ENCODE measurements at regions not wholly inside any gene's neighbourhood (a gene's known extent, or its start where the extent isn't known, plus 50 kb on each side); places are given as distances from the start of the nearest gene placed in this dataset.

DNA sequence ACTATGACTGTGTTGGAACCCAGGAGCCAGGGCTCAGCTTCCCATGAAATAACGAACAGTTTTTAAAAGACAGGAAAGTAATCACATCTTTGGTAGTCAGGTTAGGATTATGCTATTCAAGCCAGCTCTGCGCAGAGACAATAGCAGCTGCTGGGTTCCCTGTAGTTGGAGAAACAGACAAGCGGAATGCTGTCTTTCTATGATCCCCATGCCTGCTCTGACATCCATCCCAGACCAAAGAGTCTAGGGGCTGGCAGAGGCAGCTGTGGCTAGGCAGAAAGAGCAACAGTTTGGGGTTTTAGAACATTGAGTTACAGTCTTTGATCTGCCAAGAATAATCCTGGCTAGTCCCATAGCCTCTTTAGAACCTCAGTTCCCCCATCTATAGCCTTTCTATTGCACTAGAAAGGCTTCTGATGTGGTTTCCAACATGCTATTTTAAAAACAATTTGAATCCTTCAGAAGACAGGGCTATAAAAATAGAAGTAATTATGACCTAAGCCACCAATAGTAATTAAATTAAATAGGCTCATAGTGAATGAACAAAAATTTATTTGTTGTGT lies 146.8 kb downstream of the MTX2 start:
- Mint-ChIP-seq H3K4me1 (ENCODE audit: unreplicated experiment) (peaks cover 16% of the 10 kb centered on the region), H3K4me3 (ENCODE audit: unreplicated experiment) (no peak overlapping the region), H3K9me3 (ENCODE audit: unreplicated experiment) (no peaks in the 10 kb centered on the region), H3K27ac (ENCODE audit: unreplicated experiment) (no peak overlapping the region), H3K36me3 (ENCODE audit: low read depth, unreplicated experiment) (no peaks in the 10 kb centered on the region), H3K27me3 (ENCODE audit: unreplicated experiment) (no peaks in the 10 kb centered on the region)
- no peak for DNase-seq (ENCODE audit: low spot score)
- TF ChIP-seq, protein P1, sequence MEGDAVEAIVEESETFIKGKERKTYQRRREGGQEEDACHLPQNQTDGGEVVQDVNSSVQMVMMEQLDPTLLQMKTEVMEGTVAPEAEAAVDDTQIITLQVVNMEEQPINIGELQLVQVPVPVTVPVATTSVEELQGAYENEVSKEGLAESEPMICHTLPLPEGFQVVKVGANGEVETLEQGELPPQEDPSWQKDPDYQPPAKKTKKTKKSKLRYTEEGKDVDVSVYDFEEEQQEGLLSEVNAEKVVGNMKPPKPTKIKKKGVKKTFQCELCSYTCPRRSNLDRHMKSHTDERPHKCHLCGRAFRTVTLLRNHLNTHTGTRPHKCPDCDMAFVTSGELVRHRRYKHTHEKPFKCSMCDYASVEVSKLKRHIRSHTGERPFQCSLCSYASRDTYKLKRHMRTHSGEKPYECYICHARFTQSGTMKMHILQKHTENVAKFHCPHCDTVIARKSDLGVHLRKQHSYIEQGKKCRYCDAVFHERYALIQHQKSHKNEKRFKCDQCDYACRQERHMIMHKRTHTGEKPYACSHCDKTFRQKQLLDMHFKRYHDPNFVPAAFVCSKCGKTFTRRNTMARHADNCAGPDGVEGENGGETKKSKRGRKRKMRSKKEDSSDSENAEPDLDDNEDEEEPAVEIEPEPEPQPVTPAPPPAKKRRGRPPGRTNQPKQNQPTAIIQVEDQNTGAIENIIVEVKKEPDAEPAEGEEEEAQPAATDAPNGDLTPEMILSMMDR (IDR thresholded peaks at IDR 0.05; ENCODE audit: unreplicated experiment): no peak

DNA sequence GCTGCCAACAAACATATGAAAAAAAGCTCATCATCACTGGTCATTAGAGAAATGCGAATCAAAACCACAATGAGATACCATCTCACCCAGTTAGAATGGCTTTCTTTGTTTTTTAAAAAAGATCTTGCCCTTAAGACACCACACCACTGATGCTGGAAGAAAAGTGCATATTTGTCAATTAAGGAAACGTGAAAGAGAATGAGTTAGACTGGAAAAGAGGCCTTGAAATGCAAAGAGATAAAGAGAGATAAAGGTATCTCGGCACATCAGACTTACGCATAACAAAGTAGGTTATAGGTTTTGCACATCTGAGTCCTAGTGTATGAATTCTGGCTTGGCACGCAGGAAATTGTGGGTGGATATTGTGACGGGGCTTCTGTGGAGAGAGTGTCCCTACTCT lies 149.5 kb downstream of the MTX2 start:
- Mint-ChIP-seq H3K9me3 (ENCODE audit: unreplicated experiment) (no peaks in the 10 kb centered on the region), H3K27ac (ENCODE audit: unreplicated experiment) (no peak overlapping the region), H3K4me1 (ENCODE audit: unreplicated experiment) (peaks cover 16% of the 10 kb centered on the region), H3K27me3 (ENCODE audit: unreplicated experiment) (no peaks in the 10 kb centered on the region), H3K4me3 (ENCODE audit: unreplicated experiment) (no peak overlapping the region), H3K36me3 (ENCODE audit: low read depth, unreplicated experiment) (no peaks in the 10 kb centered on the region)
- DNase-seq (ENCODE audit: low spot score): no peak
- TF ChIP-seq, protein P1 (IDR thresholded peaks at IDR 0.05; ENCODE audit: unreplicated experiment): no peak

DNA sequence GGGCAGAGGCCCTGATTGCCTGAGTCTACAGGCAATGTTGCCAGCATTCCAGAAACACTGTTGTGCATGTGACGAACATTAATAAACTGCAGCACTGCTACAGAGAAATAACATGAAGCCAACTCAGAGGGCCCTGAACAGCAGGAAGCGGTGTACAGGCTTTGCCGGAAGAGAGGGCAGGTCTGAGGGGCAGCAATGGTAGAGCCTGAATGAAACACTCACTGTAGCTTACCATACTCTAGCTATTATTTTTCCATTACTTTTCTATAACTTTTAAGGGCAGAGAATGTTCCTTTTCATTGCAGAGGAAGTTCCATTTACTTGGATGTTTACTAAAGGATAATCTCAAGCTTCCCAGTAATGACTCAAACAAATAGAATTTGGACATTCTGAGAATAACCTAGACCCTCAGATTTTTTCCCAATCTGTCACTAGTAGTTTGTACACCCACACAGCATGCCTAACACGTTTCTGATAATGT lies 150.4 kb downstream of the MTX2 start:
- Mint-ChIP-seq H3K4me1 (ENCODE audit: unreplicated experiment) (peaks cover 16% of the 10 kb centered on the region), H3K9me3 (ENCODE audit: unreplicated experiment) (no peaks in the 10 kb centered on the region), H3K4me3 (ENCODE audit: unreplicated experiment) (no peak overlapping the region), H3K36me3 (ENCODE audit: low read depth, unreplicated experiment) (no peaks in the 10 kb centered on the region), H3K27ac (ENCODE audit: unreplicated experiment) (no peak overlapping the region), H3K27me3 (ENCODE audit: unreplicated experiment) (no peaks in the 10 kb centered on the region)
- TF ChIP-seq, protein P1 (IDR thresholded peaks at IDR 0.05; ENCODE audit: unreplicated experiment): no peak
- DNase-seq (ENCODE audit: low spot score): no peak

DNA sequence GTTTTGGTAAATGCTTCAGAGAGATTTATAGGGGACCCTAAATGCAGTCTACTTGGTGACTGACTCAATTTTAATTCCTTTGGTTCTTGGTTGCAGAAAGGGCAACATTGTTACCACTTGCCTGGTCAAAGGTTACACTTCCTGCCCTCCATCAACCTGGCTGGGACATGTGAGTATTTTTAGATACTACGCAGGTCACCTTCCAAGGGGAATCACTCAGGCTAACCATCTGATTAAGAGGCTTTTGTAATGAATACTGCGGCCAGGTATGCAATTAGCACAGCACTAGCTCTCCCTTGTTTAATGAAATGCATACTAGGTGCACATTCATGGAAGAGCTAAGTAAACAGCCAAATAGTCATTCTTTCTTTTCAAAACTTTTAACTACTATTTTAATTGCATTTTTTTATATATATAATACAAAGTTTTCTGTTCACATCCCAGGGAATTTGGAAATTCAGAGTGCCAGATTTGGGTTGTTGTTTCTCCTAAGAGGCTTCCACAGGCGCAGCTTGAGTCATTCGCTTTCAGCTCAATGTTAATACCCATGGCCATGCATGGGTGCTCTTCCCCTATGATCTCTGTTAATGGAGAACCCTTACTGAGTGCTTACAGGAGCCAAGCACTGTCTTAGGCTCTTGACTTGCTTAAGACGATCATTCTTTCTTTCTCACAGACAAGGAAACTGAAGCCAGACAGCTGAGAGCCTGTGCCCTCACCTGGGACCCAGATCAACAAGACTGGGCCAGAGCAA lies 152.2 kb downstream of the MTX2 start:
- no peaks in the 10 kb centered on the region for H3K27me3 Mint-ChIP-seq (ENCODE audit: unreplicated experiment)
- TF ChIP-seq, protein P1 (IDR thresholded peaks at IDR 0.05; ENCODE audit: unreplicated experiment): no peak
- peaks cover 19% of the 10 kb centered on the region for H3K4me1 Mint-ChIP-seq (ENCODE audit: unreplicated experiment)
- no peak overlapping the region for H3K27ac Mint-ChIP-seq (ENCODE audit: unreplicated experiment)
- no peaks in the 10 kb centered on the region for H3K9me3 Mint-ChIP-seq (ENCODE audit: unreplicated experiment)
- no peaks in the 10 kb centered on the region for H3K36me3 Mint-ChIP-seq (ENCODE audit: low read depth, unreplicated experiment)
- no peak for DNase-seq (ENCODE audit: low spot score)
- no peak overlapping the region for H3K4me3 Mint-ChIP-seq (ENCODE audit: unreplicated experiment)

DNA sequence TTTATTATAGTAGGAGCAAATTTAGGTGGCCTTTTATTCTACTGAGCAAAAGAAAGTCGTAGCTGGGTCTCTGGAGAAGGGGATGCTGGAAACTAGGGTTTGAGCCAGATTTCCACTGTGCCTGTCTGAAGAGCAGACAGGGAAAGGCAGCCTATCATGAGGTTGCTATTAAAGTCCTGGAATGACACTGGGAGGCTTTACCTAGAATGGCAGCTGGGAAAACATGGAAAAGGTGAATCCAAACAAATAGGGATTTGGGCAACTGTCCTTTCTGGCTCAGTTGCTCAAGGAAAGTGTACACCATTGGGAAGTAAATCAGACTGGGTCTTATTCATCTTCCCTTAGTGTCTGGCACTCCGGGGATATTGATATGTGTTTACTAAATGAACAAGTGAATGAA lies 154.6 kb downstream of the MTX2 start:
- H3K27ac Mint-ChIP-seq (ENCODE audit: unreplicated experiment): no peak overlapping the region
- no peaks in the 10 kb centered on the region for H3K9me3 Mint-ChIP-seq (ENCODE audit: unreplicated experiment)
- DNase-seq (ENCODE audit: low spot score): no peak
- TF ChIP-seq, protein P1 (IDR thresholded peaks at IDR 0.05; ENCODE audit: unreplicated experiment): no peak
- no peaks in the 10 kb centered on the region for H3K27me3 Mint-ChIP-seq (ENCODE audit: unreplicated experiment)
- no peaks in the 10 kb centered on the region for H3K36me3 Mint-ChIP-seq (ENCODE audit: low read depth, unreplicated experiment)
- peaks cover 17% of the 10 kb centered on the region for H3K4me1 Mint-ChIP-seq (ENCODE audit: unreplicated experiment)
- H3K4me3 Mint-ChIP-seq (ENCODE audit: unreplicated experiment): no peak overlapping the region
